ENCODE measurements at regions not wholly inside any gene's neighbourhood (a gene's known extent, or its start where the extent isn't known, plus 50 kb on each side); places are given as distances from the start of the nearest gene placed in this dataset.

GRCh38 chr9:96067600-96067999 lies 192.1 kb downstream of the ERCC6L2 start:
- Histone ChIP-seq H3K79me2 (ENCODE audit: insufficient read depth, low read depth) (no peaks in the 10 kb centered on the region), H4K20me1 (ENCODE audit: insufficient read depth) (no peaks in the 10 kb centered on the region), H3K9ac (no peak overlapping the region), H2AFZ (ENCODE audit: low read depth) (no peak overlapping the region), H3K36me3 (ENCODE audit: insufficient read depth) (no peaks in the 10 kb centered on the region), H3K27ac (no peak overlapping the region), H3K27me3 (ENCODE audit: insufficient read depth, low read depth) (no peaks in the 10 kb centered on the region), H3K4me3 (IDR thresholded peaks at IDR 0.05; ENCODE audit: insufficient read depth, low read depth, low read length) (no peak overlapping the region), H3K4me1 (ENCODE audit: low read depth, poor library complexity, severe bottlenecking) (no peaks in the 10 kb centered on the region), H3K4me2 (no peak overlapping the region)
- TF ChIP-seq, protein P1, sequence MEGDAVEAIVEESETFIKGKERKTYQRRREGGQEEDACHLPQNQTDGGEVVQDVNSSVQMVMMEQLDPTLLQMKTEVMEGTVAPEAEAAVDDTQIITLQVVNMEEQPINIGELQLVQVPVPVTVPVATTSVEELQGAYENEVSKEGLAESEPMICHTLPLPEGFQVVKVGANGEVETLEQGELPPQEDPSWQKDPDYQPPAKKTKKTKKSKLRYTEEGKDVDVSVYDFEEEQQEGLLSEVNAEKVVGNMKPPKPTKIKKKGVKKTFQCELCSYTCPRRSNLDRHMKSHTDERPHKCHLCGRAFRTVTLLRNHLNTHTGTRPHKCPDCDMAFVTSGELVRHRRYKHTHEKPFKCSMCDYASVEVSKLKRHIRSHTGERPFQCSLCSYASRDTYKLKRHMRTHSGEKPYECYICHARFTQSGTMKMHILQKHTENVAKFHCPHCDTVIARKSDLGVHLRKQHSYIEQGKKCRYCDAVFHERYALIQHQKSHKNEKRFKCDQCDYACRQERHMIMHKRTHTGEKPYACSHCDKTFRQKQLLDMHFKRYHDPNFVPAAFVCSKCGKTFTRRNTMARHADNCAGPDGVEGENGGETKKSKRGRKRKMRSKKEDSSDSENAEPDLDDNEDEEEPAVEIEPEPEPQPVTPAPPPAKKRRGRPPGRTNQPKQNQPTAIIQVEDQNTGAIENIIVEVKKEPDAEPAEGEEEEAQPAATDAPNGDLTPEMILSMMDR (conservative IDR thresholded peaks at IDR 0.05; ENCODE audit: low read depth, low read length): no peak

DNA sequence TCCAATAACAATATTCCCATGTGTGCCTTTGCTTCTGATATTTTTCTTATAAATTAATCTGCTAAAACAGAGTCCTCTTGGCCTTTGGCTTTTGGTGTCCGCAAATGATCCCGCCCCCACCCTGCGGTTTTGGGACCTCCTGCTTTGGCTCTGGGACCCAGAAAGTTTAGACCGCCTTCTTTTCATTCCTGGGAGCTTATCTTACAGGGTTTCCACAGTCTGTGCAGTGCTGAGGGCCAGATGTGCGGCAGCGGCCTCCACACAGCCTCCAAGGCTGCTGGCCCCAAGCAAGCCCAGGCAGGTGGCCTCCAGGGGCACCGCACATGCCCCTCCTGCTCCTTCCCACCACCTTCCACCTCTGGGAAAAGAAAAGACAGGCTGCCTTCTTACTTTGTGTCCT lies 191.5 kb downstream of the ERCC6L2 start:
- H3K4me1 ChIP-seq (ENCODE audit: low read depth, poor library complexity, severe bottlenecking): no peaks in the 10 kb centered on the region
- no peaks in the 10 kb centered on the region for H3K36me3 ChIP-seq (ENCODE audit: insufficient read depth)
- no peak overlapping the region for H3K4me2 ChIP-seq
- H3K4me3 ChIP-seq (IDR thresholded peaks at IDR 0.05; ENCODE audit: insufficient read depth, low read depth, low read length): no peak overlapping the region
- H2AFZ ChIP-seq (ENCODE audit: low read depth): no peak overlapping the region
- TF ChIP-seq, protein P1 (conservative IDR thresholded peaks at IDR 0.05; ENCODE audit: low read depth, low read length): no peak
- H3K9ac ChIP-seq: no peak overlapping the region
- H3K27me3 ChIP-seq (ENCODE audit: insufficient read depth, low read depth): no peaks in the 10 kb centered on the region
- no peak overlapping the region for H3K27ac ChIP-seq
- no peaks in the 10 kb centered on the region for H4K20me1 ChIP-seq (ENCODE audit: insufficient read depth)
- H3K79me2 ChIP-seq (ENCODE audit: insufficient read depth, low read depth): no peaks in the 10 kb centered on the region

- Histone ChIP-seq H3K79me2 (ENCODE audit: insufficient read depth, low read depth) (no peaks in the 10 kb centered on the region), H3K9ac (no peak overlapping the region), H3K4me1 (ENCODE audit: low read depth, poor library complexity, severe bottlenecking) (no peaks in the 10 kb centered on the region), H3K4me2 (no peak overlapping the region), H4K20me1 (ENCODE audit: insufficient read depth) (no peaks in the 10 kb centered on the region), H2AFZ (ENCODE audit: low read depth) (no peak overlapping the region), H3K27ac (no peak overlapping the region), H3K36me3 (ENCODE audit: insufficient read depth) (no peaks in the 10 kb centered on the region), H3K4me3 (IDR thresholded peaks at IDR 0.05; ENCODE audit: insufficient read depth, low read depth, low read length) (no peak overlapping the region), H3K27me3 (ENCODE audit: insufficient read depth, low read depth) (no peaks in the 10 kb centered on the region)
- TF ChIP-seq, protein P1 (conservative IDR thresholded peaks at IDR 0.05; ENCODE audit: low read depth, low read length): no peak
These were observed 190.2 kb downstream of the ERCC6L2 start for GRCh38 chr9:96065482-96066251.

- Histone ChIP-seq H3K27me3 (ENCODE audit: insufficient read depth, low read depth) (no peaks in the 10 kb centered on the region), H4K20me1 (ENCODE audit: insufficient read depth) (no peaks in the 10 kb centered on the region), H3K4me1 (ENCODE audit: low read depth, poor library complexity, severe bottlenecking) (no peaks in the 10 kb centered on the region), H3K36me3 (ENCODE audit: insufficient read depth) (no peaks in the 10 kb centered on the region), H3K79me2 (ENCODE audit: insufficient read depth, low read depth) (no peaks in the 10 kb centered on the region), H3K27ac (no peak overlapping the region), H2AFZ (ENCODE audit: low read depth) (no peak overlapping the region), H3K9ac (no peak overlapping the region), H3K4me3 (IDR thresholded peaks at IDR 0.05; ENCODE audit: insufficient read depth, low read depth, low read length) (no peak overlapping the region), H3K4me2 (no peak overlapping the region)
- TF ChIP-seq, protein P1 (conservative IDR thresholded peaks at IDR 0.05; ENCODE audit: low read depth, low read length): no peak
These were observed 189.5 kb downstream of the ERCC6L2 start for GRCh38 chr9:96064826-96065481.

Data from KMS-11 (cell line).